GM18861 (cell line): ENCODE measurements at regions not wholly inside any gene's neighbourhood (a gene's known extent, or its start where the extent isn't known, plus 50 kb on each side); places are given as distances from the start of the nearest gene placed in this dataset.

ENCODE experiments used
- ATAC-seq: cut with Tn5 transposase; IDR thresholded peaks from one replicate; pipeline ENCODE4 v1.9.1; 2021; ENCODE audit not compliant: unreplicated experiment

- ATAC-seq = no peak
Measured at GRCh38 chr4:125140966-125141495, 173.7 kb upstream of the FAT4 start.

GRCh38 chr4:125135652-125136051, 179.1 kb upstream of the FAT4 start:
- no peak for ATAC-seq

GRCh38 chr4:125132729-125133128, 182.0 kb upstream of the FAT4 start:
- no peak for ATAC-seq

GRCh38 chr4:125131891-125132680, 182.7 kb upstream of the FAT4 start:
- no peak for ATAC-seq

- ATAC-seq = no peak
Measured at GRCh38 chr4:125125276-125125675, 189.5 kb upstream of the FAT4 start.

GRCh38 chr4:125123570-125124109, 191.1 kb upstream of the FAT4 start:
- ATAC-seq = no peak

GRCh38 chr4:125121581-125121980, 193.2 kb upstream of the FAT4 start:
- no peak for ATAC-seq

GRCh38 chr4:125116431-125116830, 198.3 kb upstream of the FAT4 start:
- no peak for ATAC-seq

- no peak for ATAC-seq
Measured at GRCh38 chr4:125115941-125116340, 198.8 kb upstream of the FAT4 start.

GRCh38 chr4:125115476-125115875, 199.3 kb upstream of the FAT4 start:
- no peak for ATAC-seq

- ATAC-seq = no peak
Measured at GRCh38 chr4:125112536-125112935, 202.2 kb upstream of the FAT4 start.

- ATAC-seq = no peak
Measured at GRCh38 chr4:125111323-125111722, 203.4 kb upstream of the FAT4 start.

GRCh38 chr4:125105561-125105960, 209.2 kb upstream of the FAT4 start:
- no peak for ATAC-seq

- no peak for ATAC-seq
Measured at GRCh38 chr4:125104616-125105015, 210.1 kb upstream of the FAT4 start.

GRCh38 chr4:125101719-125102118, 213.0 kb upstream of the FAT4 start:
- ATAC-seq = no peak

GRCh38 chr4:125097729-125098128, 217.0 kb upstream of the FAT4 start:
- ATAC-seq = no peak

- no peak for ATAC-seq
Measured at GRCh38 chr4:125096662-125097061, 218.1 kb upstream of the FAT4 start.

- no peak for ATAC-seq
Measured at GRCh38 chr4:125091541-125091940, 223.2 kb upstream of the FAT4 start.

GRCh38 chr4:125091101-125091500, 223.7 kb upstream of the FAT4 start:
- no peak for ATAC-seq

- no peak for ATAC-seq
Measured at GRCh38 chr4:125084608-125085007, 230.1 kb upstream of the FAT4 start.

GRCh38 chr4:125082729-125083417, 231.9 kb upstream of the FAT4 start:
- ATAC-seq = no peak

- no peak for ATAC-seq
Measured at GRCh38 chr4:125072269-125072668, 242.5 kb upstream of the FAT4 start.
